ENCODE measurements at regions not wholly inside any gene's neighbourhood (a gene's known extent, or its start where the extent isn't known, plus 50 kb on each side); places are given as distances from the start of the nearest gene placed in this dataset.

DNA sequence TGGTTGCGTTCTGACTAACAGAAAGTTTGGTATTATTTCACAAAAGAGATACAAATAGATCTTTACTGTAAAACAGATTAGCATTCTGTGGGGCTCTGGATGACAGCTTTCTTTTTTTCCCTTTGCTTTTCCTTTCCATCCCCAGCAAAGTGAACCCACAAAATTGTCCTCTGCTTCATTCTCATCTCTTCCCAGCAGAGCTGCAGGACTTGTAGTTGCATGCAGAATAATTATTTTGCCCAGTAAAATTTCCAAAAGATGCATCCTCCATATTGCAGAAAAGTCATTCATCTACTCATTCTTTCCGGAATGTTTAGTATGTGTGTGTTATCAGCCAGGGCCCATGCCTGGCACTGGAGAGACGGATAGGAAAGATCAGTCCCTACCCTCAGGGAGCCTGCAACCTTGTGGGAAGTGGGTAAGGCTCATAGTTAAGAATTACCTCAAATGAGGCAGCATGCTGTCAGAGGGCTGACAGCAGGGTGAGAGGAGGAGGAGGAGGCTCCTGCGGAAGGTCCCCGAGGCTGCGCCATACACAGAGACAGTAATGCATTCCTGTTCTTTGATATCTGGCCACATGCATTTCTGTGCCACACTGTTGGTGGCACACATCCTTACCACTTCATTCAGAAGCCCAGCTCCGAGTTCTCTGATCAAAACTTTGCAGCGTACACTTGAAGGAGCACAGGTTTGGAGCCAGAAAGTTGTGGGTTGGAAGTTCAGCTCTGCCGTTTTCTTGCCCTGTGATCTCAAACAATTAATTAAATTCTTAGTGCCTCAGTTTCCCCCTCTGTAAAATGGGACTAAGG lies 225.4 kb downstream of the MYCN start:
- no peak for TF ChIP-seq ZFP3 (CRISPR knock-in tag; IDR thresholded peaks at IDR 0.05)
- no peak for TF ChIP-seq RARB (CRISPR knock-in tag; IDR thresholded peaks at IDR 0.05)
- no peak for TF ChIP-seq GLIS3 (CRISPR knock-in tag; IDR thresholded peaks at IDR 0.05)
- TF ChIP-seq, protein P1, sequence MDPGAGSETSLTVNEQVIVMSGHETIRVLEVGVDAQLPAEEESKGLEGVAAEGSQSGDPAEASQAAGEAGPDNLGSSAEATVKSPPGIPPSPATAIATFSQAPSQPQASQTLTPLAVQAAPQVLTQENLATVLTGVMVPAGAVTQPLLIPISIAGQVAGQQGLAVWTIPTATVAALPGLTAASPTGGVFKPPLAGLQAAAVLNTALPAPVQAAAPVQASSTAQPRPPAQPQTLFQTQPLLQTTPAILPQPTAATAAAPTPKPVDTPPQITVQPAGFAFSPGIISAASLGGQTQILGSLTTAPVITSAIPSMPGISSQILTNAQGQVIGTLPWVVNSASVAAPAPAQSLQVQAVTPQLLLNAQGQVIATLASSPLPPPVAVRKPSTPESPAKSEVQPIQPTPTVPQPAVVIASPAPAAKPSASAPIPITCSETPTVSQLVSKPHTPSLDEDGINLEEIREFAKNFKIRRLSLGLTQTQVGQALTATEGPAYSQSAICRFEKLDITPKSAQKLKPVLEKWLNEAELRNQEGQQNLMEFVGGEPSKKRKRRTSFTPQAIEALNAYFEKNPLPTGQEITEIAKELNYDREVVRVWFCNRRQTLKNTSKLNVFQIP (CRISPR knock-in tag; IDR thresholded peaks at IDR 0.05; ENCODE audit: borderline replicate concordance, low read depth) = no peak
- TF ChIP-seq, protein P2, sequence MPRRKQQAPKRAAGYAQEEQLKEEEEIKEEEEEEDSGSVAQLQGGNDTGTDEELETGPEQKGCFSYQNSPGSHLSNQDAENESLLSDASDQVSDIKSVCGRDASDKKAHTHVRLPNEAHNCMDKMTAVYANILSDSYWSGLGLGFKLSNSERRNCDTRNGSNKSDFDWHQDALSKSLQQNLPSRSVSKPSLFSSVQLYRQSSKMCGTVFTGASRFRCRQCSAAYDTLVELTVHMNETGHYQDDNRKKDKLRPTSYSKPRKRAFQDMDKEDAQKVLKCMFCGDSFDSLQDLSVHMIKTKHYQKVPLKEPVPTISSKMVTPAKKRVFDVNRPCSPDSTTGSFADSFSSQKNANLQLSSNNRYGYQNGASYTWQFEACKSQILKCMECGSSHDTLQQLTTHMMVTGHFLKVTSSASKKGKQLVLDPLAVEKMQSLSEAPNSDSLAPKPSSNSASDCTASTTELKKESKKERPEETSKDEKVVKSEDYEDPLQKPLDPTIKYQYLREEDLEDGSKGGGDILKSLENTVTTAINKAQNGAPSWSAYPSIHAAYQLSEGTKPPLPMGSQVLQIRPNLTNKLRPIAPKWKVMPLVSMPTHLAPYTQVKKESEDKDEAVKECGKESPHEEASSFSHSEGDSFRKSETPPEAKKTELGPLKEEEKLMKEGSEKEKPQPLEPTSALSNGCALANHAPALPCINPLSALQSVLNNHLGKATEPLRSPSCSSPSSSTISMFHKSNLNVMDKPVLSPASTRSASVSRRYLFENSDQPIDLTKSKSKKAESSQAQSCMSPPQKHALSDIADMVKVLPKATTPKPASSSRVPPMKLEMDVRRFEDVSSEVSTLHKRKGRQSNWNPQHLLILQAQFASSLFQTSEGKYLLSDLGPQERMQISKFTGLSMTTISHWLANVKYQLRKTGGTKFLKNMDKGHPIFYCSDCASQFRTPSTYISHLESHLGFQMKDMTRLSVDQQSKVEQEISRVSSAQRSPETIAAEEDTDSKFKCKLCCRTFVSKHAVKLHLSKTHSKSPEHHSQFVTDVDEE (CRISPR knock-in tag; IDR thresholded peaks at IDR 0.05) = no peak
- TF ChIP-seq ZC3H10 (CRISPR knock-in tag; IDR thresholded peaks at IDR 0.05) = no peak
- no peak for TF ChIP-seq TCF4 (CRISPR knock-in tag; IDR thresholded peaks at IDR 0.05; ENCODE audit: borderline replicate concordance)
- no peak for TF ChIP-seq OSR1 (CRISPR knock-in tag; IDR thresholded peaks at IDR 0.05)
- TF ChIP-seq ESRRG (CRISPR knock-in tag; IDR thresholded peaks at IDR 0.05) = no peak
- TF ChIP-seq, protein P3, sequence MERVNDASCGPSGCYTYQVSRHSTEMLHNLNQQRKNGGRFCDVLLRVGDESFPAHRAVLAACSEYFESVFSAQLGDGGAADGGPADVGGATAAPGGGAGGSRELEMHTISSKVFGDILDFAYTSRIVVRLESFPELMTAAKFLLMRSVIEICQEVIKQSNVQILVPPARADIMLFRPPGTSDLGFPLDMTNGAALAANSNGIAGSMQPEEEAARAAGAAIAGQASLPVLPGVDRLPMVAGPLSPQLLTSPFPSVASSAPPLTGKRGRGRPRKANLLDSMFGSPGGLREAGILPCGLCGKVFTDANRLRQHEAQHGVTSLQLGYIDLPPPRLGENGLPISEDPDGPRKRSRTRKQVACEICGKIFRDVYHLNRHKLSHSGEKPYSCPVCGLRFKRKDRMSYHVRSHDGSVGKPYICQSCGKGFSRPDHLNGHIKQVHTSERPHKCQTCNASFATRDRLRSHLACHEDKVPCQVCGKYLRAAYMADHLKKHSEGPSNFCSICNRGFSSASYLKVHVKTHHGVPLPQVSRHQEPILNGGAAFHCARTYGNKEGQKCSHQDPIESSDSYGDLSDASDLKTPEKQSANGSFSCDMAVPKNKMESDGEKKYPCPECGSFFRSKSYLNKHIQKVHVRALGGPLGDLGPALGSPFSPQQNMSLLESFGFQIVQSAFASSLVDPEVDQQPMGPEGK (CRISPR knock-in tag; IDR thresholded peaks at IDR 0.05; ENCODE audit: borderline replicate concordance) = no peak
- TF ChIP-seq ZNF70 (CRISPR knock-in tag; IDR thresholded peaks at IDR 0.05) = no peak
- no peak for TF ChIP-seq ZNF8 (CRISPR knock-in tag; IDR thresholded peaks at IDR 0.05)
- no peak for ATAC-seq

DNA sequence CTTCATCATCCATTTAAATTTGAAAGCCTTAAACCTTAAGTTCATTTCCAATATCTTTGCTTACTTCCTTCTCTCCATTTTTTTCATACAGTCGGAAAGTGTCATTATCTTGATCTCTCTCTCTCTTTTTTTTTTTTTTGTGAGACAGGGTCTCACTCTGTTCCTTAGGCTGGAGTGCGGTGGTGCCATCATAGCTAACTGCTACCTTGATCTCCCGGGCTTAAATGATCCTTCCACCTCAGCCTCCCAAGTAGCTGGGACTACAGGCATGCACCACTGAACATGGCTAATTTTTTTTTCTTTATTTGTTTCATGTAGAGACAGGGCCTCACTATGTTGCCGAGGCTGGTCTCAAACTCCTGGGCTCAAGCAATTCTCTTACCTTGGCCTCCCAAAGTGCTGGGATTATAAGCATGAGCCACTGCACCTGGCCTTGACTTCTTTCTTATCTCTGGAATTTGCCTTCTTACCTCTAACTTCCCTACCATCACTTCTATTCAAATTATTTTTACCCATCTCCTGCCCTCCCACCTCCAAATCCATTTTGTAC lies 222.2 kb downstream of the MYCN start:
- ATAC-seq = no peak
- no peak for TF ChIP-seq CSDC2 (CRISPR knock-in tag; IDR thresholded peaks at IDR 0.05)
- TF ChIP-seq, protein P4, sequence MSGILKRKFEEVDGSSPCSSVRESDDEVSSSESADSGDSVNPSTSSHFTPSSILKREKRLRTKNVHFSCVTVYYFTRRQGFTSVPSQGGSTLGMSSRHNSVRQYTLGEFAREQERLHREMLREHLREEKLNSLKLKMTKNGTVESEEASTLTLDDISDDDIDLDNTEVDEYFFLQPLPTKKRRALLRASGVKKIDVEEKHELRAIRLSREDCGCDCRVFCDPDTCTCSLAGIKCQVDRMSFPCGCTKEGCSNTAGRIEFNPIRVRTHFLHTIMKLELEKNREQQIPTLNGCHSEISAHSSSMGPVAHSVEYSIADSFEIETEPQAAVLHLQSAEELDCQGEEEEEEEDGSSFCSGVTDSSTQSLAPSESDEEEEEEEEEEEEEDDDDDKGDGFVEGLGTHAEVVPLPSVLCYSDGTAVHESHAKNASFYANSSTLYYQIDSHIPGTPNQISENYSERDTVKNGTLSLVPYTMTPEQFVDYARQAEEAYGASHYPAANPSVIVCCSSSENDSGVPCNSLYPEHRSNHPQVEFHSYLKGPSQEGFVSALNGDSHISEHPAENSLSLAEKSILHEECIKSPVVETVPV (CRISPR knock-in tag; IDR thresholded peaks at IDR 0.05) = no peak
- TF ChIP-seq, protein P5, sequence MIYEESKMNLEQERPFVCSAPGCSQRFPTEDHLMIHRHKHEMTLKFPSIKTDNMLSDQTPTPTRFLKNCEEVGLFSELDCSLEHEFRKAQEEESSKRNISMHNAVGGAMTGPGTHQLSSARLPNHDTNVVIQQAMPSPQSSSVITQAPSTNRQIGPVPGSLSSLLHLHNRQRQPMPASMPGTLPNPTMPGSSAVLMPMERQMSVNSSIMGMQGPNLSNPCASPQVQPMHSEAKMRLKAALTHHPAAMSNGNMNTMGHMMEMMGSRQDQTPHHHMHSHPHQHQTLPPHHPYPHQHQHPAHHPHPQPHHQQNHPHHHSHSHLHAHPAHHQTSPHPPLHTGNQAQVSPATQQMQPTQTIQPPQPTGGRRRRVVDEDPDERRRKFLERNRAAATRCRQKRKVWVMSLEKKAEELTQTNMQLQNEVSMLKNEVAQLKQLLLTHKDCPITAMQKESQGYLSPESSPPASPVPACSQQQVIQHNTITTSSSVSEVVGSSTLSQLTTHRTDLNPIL (CRISPR knock-in tag; IDR thresholded peaks at IDR 0.05; ENCODE audit: low read depth) = no peak
- TF ChIP-seq ZC3H10 (CRISPR knock-in tag; IDR thresholded peaks at IDR 0.05) = no peak
- no peak for TF ChIP-seq ZFP3 (CRISPR knock-in tag; IDR thresholded peaks at IDR 0.05)
- no peak for TF ChIP-seq GLIS3 (CRISPR knock-in tag; IDR thresholded peaks at IDR 0.05)
- no peak for TF ChIP-seq BACH2 (CRISPR knock-in tag; IDR thresholded peaks at IDR 0.05; ENCODE audit: borderline replicate concordance)
- TF ChIP-seq ZNF8 (CRISPR knock-in tag; IDR thresholded peaks at IDR 0.05) = no peak
- TF ChIP-seq, protein P3 (CRISPR knock-in tag; IDR thresholded peaks at IDR 0.05; ENCODE audit: borderline replicate concordance) = no peak
- no peak for TF ChIP-seq ARNTL (CRISPR knock-in tag; IDR thresholded peaks at IDR 0.05; ENCODE audit: borderline replicate concordance, low read depth)
- TF ChIP-seq RARB (CRISPR knock-in tag; IDR thresholded peaks at IDR 0.05) = no peak
- TF ChIP-seq OSR1 (CRISPR knock-in tag; IDR thresholded peaks at IDR 0.05) = no peak
- no peak for TF ChIP-seq ESRRG (CRISPR knock-in tag; IDR thresholded peaks at IDR 0.05)
- TF ChIP-seq ZNF565 (CRISPR knock-in tag; conservative IDR thresholded peaks at IDR 0.05; ENCODE audit: low read depth) = no peak
- no peak for TF ChIP-seq ISL1 (CRISPR knock-in tag; IDR thresholded peaks at IDR 0.05)
- TF ChIP-seq TCF4 (CRISPR knock-in tag; IDR thresholded peaks at IDR 0.05; ENCODE audit: borderline replicate concordance) = no peak
- TF ChIP-seq, protein P2 (CRISPR knock-in tag; IDR thresholded peaks at IDR 0.05) = no peak
- TF ChIP-seq SNAI2 (CRISPR knock-in tag; IDR thresholded peaks at IDR 0.05) = no peak
